ENCODE measurements at regions not wholly inside any gene's neighbourhood (a gene's known extent, or its start where the extent isn't known, plus 50 kb on each side); places are given as distances from the start of the nearest gene placed in this dataset.

DNA sequence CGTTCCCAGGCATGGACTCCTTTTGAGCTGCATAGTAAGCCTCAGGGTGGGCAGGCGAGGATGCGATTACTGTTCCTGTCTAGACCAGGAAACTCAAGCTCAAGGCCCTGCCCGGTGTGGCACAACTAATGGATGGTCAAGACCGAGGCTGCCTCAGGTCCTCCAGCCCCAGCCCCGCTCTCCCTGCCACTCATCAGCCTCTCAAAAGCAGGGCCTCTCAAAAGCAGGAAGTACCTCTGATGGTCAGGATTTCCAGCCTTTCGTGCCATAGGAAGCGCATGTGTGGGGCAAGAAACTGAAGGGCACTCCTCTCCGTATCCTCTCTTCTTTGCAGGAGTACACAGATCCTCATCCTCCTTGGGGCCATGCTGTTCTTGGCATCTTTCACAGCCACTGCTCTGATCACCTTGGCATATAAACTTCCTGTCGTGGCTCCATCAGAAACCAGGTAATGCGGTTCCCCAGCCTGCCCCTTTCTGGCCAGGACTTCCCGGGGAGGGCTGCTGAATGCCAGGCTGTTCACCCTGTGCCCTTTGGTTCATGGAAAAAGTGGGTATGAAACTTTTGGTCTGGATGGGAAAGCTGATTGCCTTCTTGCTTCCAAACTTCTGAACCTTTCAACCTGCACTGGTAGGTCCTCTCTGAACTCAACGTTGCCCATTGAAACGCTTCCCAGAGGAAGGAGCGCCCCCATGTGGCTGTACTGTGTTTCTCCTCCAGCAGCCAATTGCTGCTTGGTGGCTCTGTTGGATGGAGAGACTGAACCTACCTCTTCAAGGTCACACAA lies 82.8 kb upstream of the SEC11C start:
- WGBS: 72% methylated on average over 15 of the region's 15 CpGs
- peaks cover 0 to 10% (median 6%) of the 10 kb centered on the region in 4 donors for H3K4me1 ChIP-seq (ENCODE audit: control insufficient read depth in 4 of 4, insufficient read depth in 4 of 4, low read length in 3 of 4)

DNA sequence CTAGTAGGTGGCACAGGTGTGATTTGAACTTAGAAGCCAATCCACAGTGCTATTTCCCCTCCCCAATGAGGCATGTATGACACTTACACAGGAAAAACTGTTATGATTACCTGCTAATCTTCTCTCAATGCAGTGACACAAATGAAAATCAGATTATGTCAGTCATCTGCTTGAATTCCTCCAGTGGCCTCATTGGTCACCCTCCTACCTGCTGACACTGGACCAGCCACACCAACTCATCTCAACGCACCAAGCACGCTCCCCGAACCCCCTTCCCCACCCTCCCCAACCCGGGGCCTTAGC lies 82.2 kb upstream of the SEC11C start:
- no peak overlapping the region for H3K27ac ChIP-seq (ENCODE audit: low read depth in 1 of 2, low read length in 2 of 2)
- DNase-seq (ENCODE audit: low spot score): no peak
- H3K36me3 ChIP-seq (ENCODE audit: control insufficient read depth in 4 of 4, insufficient read depth in 3 of 4, low read depth in 1 of 4, low read length in 3 of 4): no peaks in the 10 kb centered on the region
- H3K4me1 ChIP-seq (ENCODE audit: control insufficient read depth in 4 of 4, insufficient read depth in 4 of 4, low read length in 3 of 4): peaks cover 0 to 10% (median 6%) of the 10 kb centered on the region in 4 donors
- H3K4me3 ChIP-seq (ENCODE audit: low read depth in 1 of 3, low read length in 3 of 3): no peak overlapping the region
- TF ChIP-seq, protein P1, sequence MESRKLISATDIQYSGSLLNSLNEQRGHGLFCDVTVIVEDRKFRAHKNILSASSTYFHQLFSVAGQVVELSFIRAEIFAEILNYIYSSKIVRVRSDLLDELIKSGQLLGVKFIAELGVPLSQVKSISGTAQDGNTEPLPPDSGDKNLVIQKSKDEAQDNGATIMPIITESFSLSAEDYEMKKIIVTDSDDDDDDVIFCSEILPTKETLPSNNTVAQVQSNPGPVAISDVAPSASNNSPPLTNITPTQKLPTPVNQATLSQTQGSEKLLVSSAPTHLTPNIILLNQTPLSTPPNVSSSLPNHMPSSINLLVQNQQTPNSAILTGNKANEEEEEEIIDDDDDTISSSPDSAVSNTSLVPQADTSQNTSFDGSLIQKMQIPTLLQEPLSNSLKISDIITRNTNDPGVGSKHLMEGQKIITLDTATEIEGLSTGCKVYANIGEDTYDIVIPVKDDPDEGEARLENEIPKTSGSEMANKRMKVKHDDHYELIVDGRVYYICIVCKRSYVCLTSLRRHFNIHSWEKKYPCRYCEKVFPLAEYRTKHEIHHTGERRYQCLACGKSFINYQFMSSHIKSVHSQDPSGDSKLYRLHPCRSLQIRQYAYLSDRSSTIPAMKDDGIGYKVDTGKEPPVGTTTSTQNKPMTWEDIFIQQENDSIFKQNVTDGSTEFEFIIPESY (IDR thresholded peaks at IDR 0.05): no peak
- no peak for TF ChIP-seq SP1 (IDR thresholded peaks at IDR 0.05)
- TF ChIP-seq EGR1 (IDR thresholded peaks at IDR 0.05; ENCODE audit: low read depth in 2 of 2): no peak
- TF ChIP-seq FOXA2 (IDR thresholded peaks at IDR 0.05): no peak
- no peak for TF ChIP-seq TAF1 (conservative IDR thresholded peaks at IDR 0.05)
- no peak for TF ChIP-seq FOXA1 (IDR thresholded peaks at IDR 0.05)
- no peak for TF ChIP-seq GABPA (IDR thresholded peaks at IDR 0.05 in 1 of 2, conservative IDR thresholded peaks at IDR 0.05 in 1 of 2)
- TF ChIP-seq, protein P2, sequence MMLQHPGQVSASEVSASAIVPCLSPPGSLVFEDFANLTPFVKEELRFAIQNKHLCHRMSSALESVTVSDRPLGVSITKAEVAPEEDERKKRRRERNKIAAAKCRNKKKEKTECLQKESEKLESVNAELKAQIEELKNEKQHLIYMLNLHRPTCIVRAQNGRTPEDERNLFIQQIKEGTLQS (IDR thresholded peaks at IDR 0.05): no peak
- H3K9ac ChIP-seq (ENCODE audit: low read depth in 1 of 2, low read length in 2 of 2): no peak overlapping the region
- H3K9me3 ChIP-seq (ENCODE audit: control insufficient read depth in 4 of 4, low read length in 3 of 4): no peaks in the 10 kb centered on the region
- WGBS: 62% methylated on average over 4 of the region's 4 CpGs
- no peaks in the 10 kb centered on the region for H3K27me3 ChIP-seq (ENCODE audit: control insufficient read depth in 4 of 4, insufficient read depth in 4 of 4, low read length in 3 of 4)

More for the DNA sequence above, 82.8 kb upstream of the SEC11C start:
- no peaks in the 10 kb centered on the region for H3K27me3 ChIP-seq (ENCODE audit: control insufficient read depth in 4 of 4, insufficient read depth in 4 of 4, low read length in 3 of 4)
- H3K36me3 ChIP-seq (ENCODE audit: control insufficient read depth in 4 of 4, insufficient read depth in 3 of 4, low read depth in 1 of 4, low read length in 3 of 4): no peaks in the 10 kb centered on the region
- no peak overlapping the region for H3K4me3 ChIP-seq (ENCODE audit: low read depth in 1 of 3, low read length in 3 of 3)
- peak; percentile 49 for DNase-seq (ENCODE audit: low spot score)
- no peaks in the 10 kb centered on the region for H3K9me3 ChIP-seq (ENCODE audit: control insufficient read depth in 4 of 4, low read length in 3 of 4)
- no peak overlapping the region for H3K27ac ChIP-seq (ENCODE audit: low read depth in 1 of 2, low read length in 2 of 2)
- H3K9ac ChIP-seq (ENCODE audit: low read depth in 1 of 2, low read length in 2 of 2): no peak overlapping the region
- TF ChIP-seq, protein P3, sequence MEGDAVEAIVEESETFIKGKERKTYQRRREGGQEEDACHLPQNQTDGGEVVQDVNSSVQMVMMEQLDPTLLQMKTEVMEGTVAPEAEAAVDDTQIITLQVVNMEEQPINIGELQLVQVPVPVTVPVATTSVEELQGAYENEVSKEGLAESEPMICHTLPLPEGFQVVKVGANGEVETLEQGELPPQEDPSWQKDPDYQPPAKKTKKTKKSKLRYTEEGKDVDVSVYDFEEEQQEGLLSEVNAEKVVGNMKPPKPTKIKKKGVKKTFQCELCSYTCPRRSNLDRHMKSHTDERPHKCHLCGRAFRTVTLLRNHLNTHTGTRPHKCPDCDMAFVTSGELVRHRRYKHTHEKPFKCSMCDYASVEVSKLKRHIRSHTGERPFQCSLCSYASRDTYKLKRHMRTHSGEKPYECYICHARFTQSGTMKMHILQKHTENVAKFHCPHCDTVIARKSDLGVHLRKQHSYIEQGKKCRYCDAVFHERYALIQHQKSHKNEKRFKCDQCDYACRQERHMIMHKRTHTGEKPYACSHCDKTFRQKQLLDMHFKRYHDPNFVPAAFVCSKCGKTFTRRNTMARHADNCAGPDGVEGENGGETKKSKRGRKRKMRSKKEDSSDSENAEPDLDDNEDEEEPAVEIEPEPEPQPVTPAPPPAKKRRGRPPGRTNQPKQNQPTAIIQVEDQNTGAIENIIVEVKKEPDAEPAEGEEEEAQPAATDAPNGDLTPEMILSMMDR (IDR thresholded peaks at IDR 0.05; ENCODE audit: low read depth, low read length, missing input control): peak; percentile 92
- TF ChIP-seq RAD21 (IDR thresholded peaks at IDR 0.05) (peak; percentile 99 to 100), FOXA2 (IDR thresholded peaks at IDR 0.05) (no peak), RXRA (IDR thresholded peaks at IDR 0.05) (peak; percentile 11 to 16), TAF1 (conservative IDR thresholded peaks at IDR 0.05) (no peak), HNF4G (IDR thresholded peaks at IDR 0.05) (no peak), JUND (IDR thresholded peaks at IDR 0.05) (no peak)

DNA sequence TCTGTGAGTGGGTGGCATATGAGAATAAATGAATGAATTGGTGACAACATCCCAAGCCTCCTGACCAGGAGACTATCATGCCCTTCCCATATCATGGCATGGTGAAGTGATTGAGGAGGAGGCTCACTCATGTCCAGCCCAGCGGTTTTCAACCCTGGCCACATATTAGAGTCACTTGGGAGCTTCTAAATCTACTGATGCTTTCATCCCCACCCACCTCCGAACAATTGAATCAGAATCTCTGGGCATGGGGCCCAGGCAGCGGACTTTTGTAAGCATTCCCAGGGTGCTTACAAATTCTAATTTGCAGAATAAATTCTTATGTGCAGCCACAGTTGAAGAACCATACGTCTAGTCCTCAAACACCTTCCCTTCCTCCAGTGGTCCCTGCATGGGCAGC lies 81.7 kb upstream of the SEC11C start:
- TF ChIP-seq RAD21 (IDR thresholded peaks at IDR 0.05): no peak
- no peak for TF ChIP-seq HNF4G (IDR thresholded peaks at IDR 0.05)
- TF ChIP-seq FOXA2 (IDR thresholded peaks at IDR 0.05): no peak
- TF ChIP-seq, protein P3 (IDR thresholded peaks at IDR 0.05; ENCODE audit: low read depth, low read length, missing input control): no peak
- no peak for DNase-seq (ENCODE audit: low spot score)
- 76% methylated on average over 4 of the region's 4 CpGs for WGBS

More for the DNA sequence above, 81.7 kb upstream of the SEC11C start:
- H3K27me3 ChIP-seq (ENCODE audit: control insufficient read depth in 4 of 4, insufficient read depth in 4 of 4, low read length in 3 of 4): no peaks in the 10 kb centered on the region
- H3K4me1 ChIP-seq (ENCODE audit: control insufficient read depth in 4 of 4, insufficient read depth in 4 of 4, low read length in 3 of 4): peaks cover 0 to 7% (median 4%) of the 10 kb centered on the region in 4 donors
- no peaks in the 10 kb centered on the region for H3K9me3 ChIP-seq (ENCODE audit: control insufficient read depth in 4 of 4, low read length in 3 of 4)
- H3K36me3 ChIP-seq (ENCODE audit: control insufficient read depth in 4 of 4, insufficient read depth in 3 of 4, low read depth in 1 of 4, low read length in 3 of 4): no peaks in the 10 kb centered on the region
- no peak overlapping the region for H3K27ac ChIP-seq (ENCODE audit: low read depth in 1 of 2, low read length in 2 of 2)
- H3K9ac ChIP-seq (ENCODE audit: low read depth in 1 of 2, low read length in 2 of 2): no peak overlapping the region
- H3K4me3 ChIP-seq (ENCODE audit: low read depth in 1 of 3, low read length in 3 of 3): no peak overlapping the region

All from liver (tissue), 8 donors.